ENCODE measurements at regions not wholly inside any gene's neighbourhood (a gene's known extent, or its start where the extent isn't known, plus 50 kb on each side); places are given as distances from the start of the nearest gene placed in this dataset.

DNA sequence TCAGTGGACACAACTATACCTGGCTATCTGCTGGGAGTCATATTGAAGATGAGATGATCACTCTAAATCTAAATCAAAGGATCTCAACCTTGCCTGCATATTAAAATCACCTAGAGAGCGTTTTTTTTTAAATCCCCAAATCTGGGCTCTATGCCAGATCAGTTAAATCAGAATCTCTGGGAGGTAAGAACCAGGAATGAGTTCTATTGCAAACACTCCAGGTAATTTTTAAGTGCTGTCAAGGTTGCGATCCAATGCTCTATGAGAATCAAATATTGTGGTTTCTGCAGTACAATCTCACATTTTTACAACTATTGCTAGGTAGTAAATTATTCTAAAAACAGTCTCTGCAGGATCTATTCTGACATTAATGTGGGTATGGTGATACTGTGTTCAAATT lies 202.3 kb upstream of the OR13F1 start:
- Histone ChIP-seq H3K4me3 (no peak overlapping the region), H3K4me2 (no peak overlapping the region), H3K27ac (no peak overlapping the region), H2AFZ (no peak overlapping the region), H3K4me1 (ENCODE audit: insufficient read depth) (no peaks in the 10 kb centered on the region), H4K20me1 (ENCODE audit: insufficient read depth, poor library complexity, severe bottlenecking) (no peaks in the 10 kb centered on the region), H3K9me3 (ENCODE audit: low read depth) (no peaks in the 10 kb centered on the region), H3K9me2 (replicated peaks; ENCODE audit: insufficient read depth) (no peaks in the 10 kb centered on the region), H3K27me3 (no peaks in the 10 kb centered on the region), H3K36me3 (replicated peaks; ENCODE audit: insufficient read depth, low read depth) (no peaks in the 10 kb centered on the region), H3K79me2 (no peaks in the 10 kb centered on the region)
- TF ChIP-seq, protein P1, sequence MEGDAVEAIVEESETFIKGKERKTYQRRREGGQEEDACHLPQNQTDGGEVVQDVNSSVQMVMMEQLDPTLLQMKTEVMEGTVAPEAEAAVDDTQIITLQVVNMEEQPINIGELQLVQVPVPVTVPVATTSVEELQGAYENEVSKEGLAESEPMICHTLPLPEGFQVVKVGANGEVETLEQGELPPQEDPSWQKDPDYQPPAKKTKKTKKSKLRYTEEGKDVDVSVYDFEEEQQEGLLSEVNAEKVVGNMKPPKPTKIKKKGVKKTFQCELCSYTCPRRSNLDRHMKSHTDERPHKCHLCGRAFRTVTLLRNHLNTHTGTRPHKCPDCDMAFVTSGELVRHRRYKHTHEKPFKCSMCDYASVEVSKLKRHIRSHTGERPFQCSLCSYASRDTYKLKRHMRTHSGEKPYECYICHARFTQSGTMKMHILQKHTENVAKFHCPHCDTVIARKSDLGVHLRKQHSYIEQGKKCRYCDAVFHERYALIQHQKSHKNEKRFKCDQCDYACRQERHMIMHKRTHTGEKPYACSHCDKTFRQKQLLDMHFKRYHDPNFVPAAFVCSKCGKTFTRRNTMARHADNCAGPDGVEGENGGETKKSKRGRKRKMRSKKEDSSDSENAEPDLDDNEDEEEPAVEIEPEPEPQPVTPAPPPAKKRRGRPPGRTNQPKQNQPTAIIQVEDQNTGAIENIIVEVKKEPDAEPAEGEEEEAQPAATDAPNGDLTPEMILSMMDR (IDR thresholded peaks at IDR 0.05; ENCODE audit: poor library complexity): no peak
- TF ChIP-seq EZH2phosphoT487 (IDR thresholded peaks at IDR 0.05; ENCODE audit: low read depth, severe bottlenecking, unreplicated experiment) (no peak), EZH2 (IDR thresholded peaks at IDR 0.05; ENCODE audit: borderline replicate concordance) (no peak)
- no peak for DNase-seq (ENCODE audit: low spot score)
- WGBS (ENCODE audit: low lambda C conversion rate, missing lambda C conversion rate): 76% methylated on average over 2 of the region's 2 CpGs

DNA sequence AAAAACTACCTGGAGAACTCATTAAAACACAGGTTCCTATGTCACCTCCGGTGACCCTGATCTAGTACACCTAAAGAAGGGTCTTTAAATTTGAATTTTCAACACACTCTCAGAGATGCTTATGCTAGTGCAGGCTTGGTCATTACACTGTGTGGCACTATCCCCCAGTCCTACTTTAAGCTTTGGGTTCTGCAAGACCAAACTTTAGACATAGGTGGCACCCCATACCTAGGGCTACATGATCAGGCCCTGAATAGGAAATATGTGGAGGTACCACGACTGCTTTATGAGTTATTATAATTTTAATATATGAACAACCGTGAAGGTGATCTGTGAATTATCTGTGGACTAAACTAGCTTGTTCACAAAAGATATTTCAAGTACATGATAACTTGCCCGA lies 201.3 kb upstream of the OR13F1 start:
- Histone ChIP-seq H4K20me1 (ENCODE audit: insufficient read depth, poor library complexity, severe bottlenecking) (no peaks in the 10 kb centered on the region), H3K4me1 (ENCODE audit: insufficient read depth) (no peaks in the 10 kb centered on the region), H3K79me2 (no peaks in the 10 kb centered on the region), H3K27me3 (no peaks in the 10 kb centered on the region), H3K9me3 (ENCODE audit: low read depth) (no peaks in the 10 kb centered on the region), H2AFZ (no peak overlapping the region), H3K36me3 (replicated peaks; ENCODE audit: insufficient read depth, low read depth) (no peaks in the 10 kb centered on the region), H3K27ac (no peak overlapping the region), H3K4me3 (no peak overlapping the region), H3K4me2 (no peak overlapping the region), H3K9me2 (replicated peaks; ENCODE audit: insufficient read depth) (no peaks in the 10 kb centered on the region)
- no peak for TF ChIP-seq EZH2 (IDR thresholded peaks at IDR 0.05; ENCODE audit: borderline replicate concordance)
- TF ChIP-seq EZH2phosphoT487 (IDR thresholded peaks at IDR 0.05; ENCODE audit: low read depth, severe bottlenecking, unreplicated experiment): no peak
- TF ChIP-seq, protein P1 (IDR thresholded peaks at IDR 0.05; ENCODE audit: poor library complexity): no peak
- DNase-seq (ENCODE audit: low spot score): no peak
- WGBS (ENCODE audit: low lambda C conversion rate, missing lambda C conversion rate): 89% methylated on average over 4 of the region's 4 CpGs

DNA sequence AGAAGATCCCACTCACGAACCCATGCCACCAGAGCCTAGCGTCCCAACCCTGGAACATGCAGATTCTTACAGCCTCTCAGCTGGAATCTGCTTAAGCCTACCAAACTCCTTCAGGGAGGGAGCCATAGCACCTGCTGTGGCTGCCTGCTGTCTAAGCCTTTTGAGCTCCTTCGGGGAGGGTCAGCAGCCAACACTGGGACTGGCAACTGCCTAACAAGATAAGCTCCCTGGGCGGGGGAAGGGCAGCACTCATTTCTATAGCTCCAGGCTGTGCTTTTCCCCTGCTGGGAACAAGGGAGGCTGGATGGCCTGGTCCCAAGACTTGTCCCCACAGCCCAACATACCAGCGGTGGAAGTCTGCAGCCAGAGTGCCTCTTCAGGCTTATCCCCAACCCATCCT lies 199.1 kb upstream of the OR13F1 start:
- no peaks in the 10 kb centered on the region for H3K79me2 ChIP-seq
- no peak overlapping the region for H3K4me2 ChIP-seq
- no peaks in the 10 kb centered on the region for H4K20me1 ChIP-seq (ENCODE audit: insufficient read depth, poor library complexity, severe bottlenecking)
- WGBS (ENCODE audit: low lambda C conversion rate, missing lambda C conversion rate): 68% methylated on average over 5 of the region's 5 CpGs
- H3K9me3 ChIP-seq (ENCODE audit: low read depth): no peaks in the 10 kb centered on the region
- no peak overlapping the region for H3K27ac ChIP-seq
- H3K4me1 ChIP-seq (ENCODE audit: insufficient read depth): no peaks in the 10 kb centered on the region
- TF ChIP-seq, protein P1 (IDR thresholded peaks at IDR 0.05; ENCODE audit: poor library complexity): no peak
- no peak for TF ChIP-seq EZH2phosphoT487 (IDR thresholded peaks at IDR 0.05; ENCODE audit: low read depth, severe bottlenecking, unreplicated experiment)
- no peak for TF ChIP-seq EZH2 (IDR thresholded peaks at IDR 0.05; ENCODE audit: borderline replicate concordance)
- no peak for DNase-seq (ENCODE audit: low spot score)
- H3K4me3 ChIP-seq: no peak overlapping the region
- H3K36me3 ChIP-seq (replicated peaks; ENCODE audit: insufficient read depth, low read depth): no peaks in the 10 kb centered on the region
- H2AFZ ChIP-seq: no peak overlapping the region
- no peaks in the 10 kb centered on the region for H3K9me2 ChIP-seq (replicated peaks; ENCODE audit: insufficient read depth)
- no peaks in the 10 kb centered on the region for H3K27me3 ChIP-seq

Data from hepatocyte (in vitro differentiated cells).